ENCODE measurements at regions not wholly inside any gene's neighbourhood (a gene's known extent, or its start where the extent isn't known, plus 50 kb on each side); places are given as distances from the start of the nearest gene placed in this dataset.

- intact Hi-C loops (cut with DNase I): no loop called here
Measured at GRCh38 chr20:11090751-11091150, 417.0 kb upstream of the JAG1 start.

GRCh38 chr20:11091511-11091910, 417.7 kb upstream of the JAG1 start:
- Histone ChIP-seq H3K27me3 (no peaks in the 10 kb centered on the region), H3K4me1 (peaks cover 0 to 5% (median 0%) of the 10 kb centered on the region in 3 donors), H3K9me3 (no peaks in the 10 kb centered on the region), H3K27ac (no peak overlapping the region), H3K4me3 (no peak overlapping the region), H3K36me3 (no peaks in the 10 kb centered on the region)
- intact Hi-C loops (cut with DNase I): no loop called here
- no peak for DNase-seq
- TF ChIP-seq CTCF (IDR thresholded peaks at IDR 0.05) (no peak), POLR2A (IDR thresholded peaks at IDR 0.05) (no peak)
- 42 to 82% methylated on average over 1 of the region's 1 CpG for WGBS, 2 donors

More at GRCh38 chr20:11090751-11091150, 417.0 kb upstream of the JAG1 start:
- H3K27ac ChIP-seq: peak overlapping the region in 1 of 4 donors; percentile 7
- H3K9me3 ChIP-seq: no peaks in the 10 kb centered on the region
- H3K36me3 ChIP-seq: no peaks in the 10 kb centered on the region
- TF ChIP-seq CTCF (IDR thresholded peaks at IDR 0.05) (no peak), POLR2A (IDR thresholded peaks at IDR 0.05) (no peak)
- peaks cover 0 to 5% (median 0%) of the 10 kb centered on the region in 3 donors for H3K4me1 ChIP-seq
- no peak for DNase-seq
- 47 to 82% methylated on average over 1 of the region's 1 CpG for WGBS, 2 donors
- H3K27me3 ChIP-seq: no peaks in the 10 kb centered on the region
- no peak overlapping the region for H3K4me3 ChIP-seq

GRCh38 chr20:11092151-11092550, 418.4 kb upstream of the JAG1 start:
- Histone ChIP-seq H3K27me3 (no peaks in the 10 kb centered on the region), H3K27ac (no peak overlapping the region), H3K4me1 (peaks cover 0 to 5% (median 0%) of the 10 kb centered on the region in 3 donors), H3K9me3 (no peaks in the 10 kb centered on the region), H3K36me3 (no peaks in the 10 kb centered on the region), H3K4me3 (no peak overlapping the region)
- TF ChIP-seq CTCF (IDR thresholded peaks at IDR 0.05): no peak
- no peak for TF ChIP-seq POLR2A (IDR thresholded peaks at IDR 0.05)
- intact Hi-C loops (cut with DNase I): no loop called here
- 89 to 100% methylated on average over 1 of the region's 1 CpG for WGBS, 2 donors
- DNase-seq: no peak

GRCh38 chr20:11094196-11094595, 420.4 kb upstream of the JAG1 start:
- DNase-seq: no peak
- no peaks in the 10 kb centered on the region for H3K27me3 ChIP-seq
- no peak overlapping the region for H3K27ac ChIP-seq
- WGBS, 2 donors: 85 to 100% methylated on average over 1 of the region's 1 CpG
- H3K9me3 ChIP-seq: no peaks in the 10 kb centered on the region
- H3K4me1 ChIP-seq: peaks cover 0 to 5% (median 0%) of the 10 kb centered on the region in 3 donors
- intact Hi-C loops (cut with DNase I): no loop called here
- TF ChIP-seq POLR2A (IDR thresholded peaks at IDR 0.05) (no peak), CTCF (IDR thresholded peaks at IDR 0.05) (no peak)
- no peak overlapping the region for H3K4me3 ChIP-seq
- no peaks in the 10 kb centered on the region for H3K36me3 ChIP-seq

- 63 to 71% methylated on average over 2 of the region's 2 CpGs for WGBS, 2 donors
- Histone ChIP-seq H3K4me3 (no peak overlapping the region), H3K36me3 (no peaks in the 10 kb centered on the region), H3K9me3 (no peaks in the 10 kb centered on the region), H3K27me3 (no peaks in the 10 kb centered on the region), H3K27ac (no peak overlapping the region), H3K4me1 (peaks cover 0 to 5% (median 0%) of the 10 kb centered on the region in 3 donors)
- no peak for TF ChIP-seq CTCF (IDR thresholded peaks at IDR 0.05)
- DNase-seq: no peak
- intact Hi-C loops (cut with DNase I): no loop called here
Measured at GRCh38 chr20:11094711-11095110, 420.9 kb upstream of the JAG1 start.
